ENCODE measurements at regions not wholly inside any gene's neighbourhood (a gene's known extent, or its start where the extent isn't known, plus 50 kb on each side); places are given as distances from the start of the nearest gene placed in this dataset.
"Not testable (repeated sequence)": the region's sequence is repeated elsewhere in the genome, so short reads cannot be mapped to it uniquely, and the experiment has no call there.

GRCh38 chr1:234848972-234849649, 239.1 kb upstream of the IRF2BP2 start:
- peak overlapping the region; percentile 71 for H3K27ac ChIP-seq (ENCODE audit: low read depth, low read length)
- H3K9me3 ChIP-seq (ENCODE audit: insufficient read depth, low read depth, low read length) = no peaks in the 10 kb centered on the region
- H3K4me2 ChIP-seq (ENCODE audit: low read length) = peak overlapping the region; percentile 53
- H3K4me1 ChIP-seq (ENCODE audit: insufficient read depth, low read length) = peaks cover 40% of the 10 kb centered on the region
- H2AFZ ChIP-seq (ENCODE audit: low read depth, low read length) = peak overlapping the region; percentile 7
- H3K36me3 ChIP-seq (ENCODE audit: insufficient read depth, low read length) = no peaks in the 10 kb centered on the region
- no peak for FAIRE-seq
- H3K27ac Mint-ChIP-seq (ENCODE audit: unreplicated experiment) = peak overlapping the region; percentile 29
- no peaks in the 10 kb centered on the region for H3K36me3 Mint-ChIP-seq (ENCODE audit: low read depth, unreplicated experiment)
- no peaks in the 10 kb centered on the region for H3K27me3 ChIP-seq (ENCODE audit: insufficient read depth, low read length)
- peaks cover 2% of the 10 kb centered on the region for H3K9me3 Mint-ChIP-seq (ENCODE audit: unreplicated experiment)
- H3K4me3 ChIP-seq (ENCODE audit: insufficient read depth, low read depth, low read length) = no peak overlapping the region
- no peaks in the 10 kb centered on the region for H3K79me2 ChIP-seq (ENCODE audit: insufficient read depth, low read length)
- H4K20me1 ChIP-seq (ENCODE audit: insufficient read depth, low read length) = no peaks in the 10 kb centered on the region
- H3K9ac ChIP-seq (ENCODE audit: low read length) = peak overlapping the region; percentile 47
- DNase-seq (ENCODE audit: low read depth) = peak; percentile 97
- H3K4me3 Mint-ChIP-seq (ENCODE audit: unreplicated experiment) = no peak overlapping the region
- H3K27me3 Mint-ChIP-seq (ENCODE audit: low read depth, unreplicated experiment) = no peaks in the 10 kb centered on the region
- TF ChIP-seq EZH2 (IDR thresholded peaks at IDR 0.05; ENCODE audit: insufficient read depth, low read length) (no peak), CTCF (IDR thresholded peaks at IDR 0.05; ENCODE audit: insufficient read depth, low read depth, low read length) (no peak)
- H3K4me1 Mint-ChIP-seq (ENCODE audit: low read depth, unreplicated experiment) = peaks cover 37% of the 10 kb centered on the region

DNA sequence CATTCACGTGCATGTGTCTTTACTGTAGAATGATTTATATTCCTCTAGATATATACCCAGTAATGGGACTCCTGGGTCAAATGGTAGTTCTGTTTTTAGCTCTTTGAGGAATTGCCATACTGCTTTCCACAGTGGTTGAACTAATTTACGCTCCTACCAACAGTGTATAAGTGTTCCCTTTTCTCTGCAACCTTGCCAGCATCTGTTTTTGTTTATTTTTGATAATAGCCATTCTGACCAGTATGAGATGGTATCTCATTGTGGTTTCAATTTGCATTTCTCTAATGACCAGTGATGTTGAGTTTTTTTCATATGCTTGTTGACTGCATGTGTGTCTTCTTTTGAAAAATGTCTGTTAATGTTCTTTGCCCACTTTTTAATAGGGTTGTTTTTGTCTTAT, 236.8 kb upstream of the IRF2BP2 start:
- not testable (repeated sequence) for H3K27me3 ChIP-seq (ENCODE audit: insufficient read depth, low read length); H3K9ac ChIP-seq (ENCODE audit: low read length); H4K20me1 ChIP-seq (ENCODE audit: insufficient read depth, low read length); DNase-seq (ENCODE audit: low read depth); H3K36me3 Mint-ChIP-seq (ENCODE audit: low read depth, unreplicated experiment); FAIRE-seq; H3K4me3 Mint-ChIP-seq (ENCODE audit: unreplicated experiment); H3K36me3 ChIP-seq (ENCODE audit: insufficient read depth, low read length); H3K9me3 ChIP-seq (ENCODE audit: insufficient read depth, low read depth, low read length); H3K4me3 ChIP-seq (ENCODE audit: insufficient read depth, low read depth, low read length); H3K4me2 ChIP-seq (ENCODE audit: low read length); H3K27ac Mint-ChIP-seq (ENCODE audit: unreplicated experiment); H3K27me3 Mint-ChIP-seq (ENCODE audit: low read depth, unreplicated experiment); H3K9me3 Mint-ChIP-seq (ENCODE audit: unreplicated experiment); H3K27ac ChIP-seq (ENCODE audit: low read depth, low read length); H3K79me2 ChIP-seq (ENCODE audit: insufficient read depth, low read length); H2AFZ ChIP-seq (ENCODE audit: low read depth, low read length)
- H3K4me1 Mint-ChIP-seq (ENCODE audit: low read depth, unreplicated experiment) = peaks cover 48% of the 10 kb centered on the region
- H3K4me1 ChIP-seq (ENCODE audit: insufficient read depth, low read length) = peaks cover 35% of the 10 kb centered on the region

DNA sequence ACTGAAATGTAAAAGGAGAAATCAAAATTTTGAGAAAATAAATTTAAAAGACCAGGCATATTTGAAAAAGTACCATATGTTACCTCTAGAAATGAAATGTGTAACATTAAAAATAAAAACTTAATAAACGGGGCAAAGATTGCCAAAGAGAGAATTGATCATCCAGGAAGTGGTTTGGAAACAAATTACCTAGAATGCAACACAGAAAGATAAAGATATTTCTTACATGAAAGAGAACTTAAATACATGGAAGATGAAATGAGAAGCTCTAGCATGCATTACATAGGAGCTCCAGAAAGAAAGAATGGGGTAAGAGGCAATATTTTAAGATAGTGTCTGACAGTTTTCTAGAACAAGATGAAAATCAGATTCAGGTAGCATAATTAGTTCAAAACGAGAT, 235.9 kb upstream of the IRF2BP2 start:
- H3K9me3 ChIP-seq (ENCODE audit: insufficient read depth, low read depth, low read length) = no peaks in the 10 kb centered on the region
- no peak overlapping the region for H2AFZ ChIP-seq (ENCODE audit: low read depth, low read length)
- H3K27ac ChIP-seq (ENCODE audit: low read depth, low read length) = peak overlapping the region; percentile 48
- peaks cover 48% of the 10 kb centered on the region for H3K4me1 Mint-ChIP-seq (ENCODE audit: low read depth, unreplicated experiment)
- no peaks in the 10 kb centered on the region for H4K20me1 ChIP-seq (ENCODE audit: insufficient read depth, low read length)
- H3K27me3 ChIP-seq (ENCODE audit: insufficient read depth, low read length) = no peaks in the 10 kb centered on the region
- peaks cover 28% of the 10 kb centered on the region for H3K4me1 ChIP-seq (ENCODE audit: insufficient read depth, low read length)
- no peaks in the 10 kb centered on the region for H3K36me3 ChIP-seq (ENCODE audit: insufficient read depth, low read length)
- no peak for TF ChIP-seq EZH2 (IDR thresholded peaks at IDR 0.05; ENCODE audit: insufficient read depth, low read length)
- no peak for TF ChIP-seq CTCF (IDR thresholded peaks at IDR 0.05; ENCODE audit: insufficient read depth, low read depth, low read length)
- no peaks in the 10 kb centered on the region for H3K36me3 Mint-ChIP-seq (ENCODE audit: low read depth, unreplicated experiment)
- FAIRE-seq (no peak), DNase-seq (ENCODE audit: low read depth) (no peak)
- no peak overlapping the region for H3K27ac Mint-ChIP-seq (ENCODE audit: unreplicated experiment)
- H3K9me3 Mint-ChIP-seq (ENCODE audit: unreplicated experiment) = peaks cover 3% of the 10 kb centered on the region
- no peak overlapping the region for H3K4me3 Mint-ChIP-seq (ENCODE audit: unreplicated experiment)
- no peaks in the 10 kb centered on the region for H3K27me3 Mint-ChIP-seq (ENCODE audit: low read depth, unreplicated experiment)
- no peaks in the 10 kb centered on the region for H3K79me2 ChIP-seq (ENCODE audit: insufficient read depth, low read length)
- no peak overlapping the region for H3K4me3 ChIP-seq (ENCODE audit: insufficient read depth, low read depth, low read length)
- H3K4me2 ChIP-seq (ENCODE audit: low read length) = no peak overlapping the region
- H3K9ac ChIP-seq (ENCODE audit: low read length) = no peak overlapping the region

All from astrocyte (in vitro differentiated cells and primary cell).